Epithelial cell of proximal tubule (primary cell): ENCODE measurements at regions not wholly inside any gene's neighbourhood (a gene's known extent, or its start where the extent isn't known, plus 50 kb on each side); places are given as distances from the start of the nearest gene placed in this dataset.

Source experiments
- DNase-seq: peaks from one replicate; pipeline ENCODE4 v3.0.0-alpha.2; 2011; ENCODE audit warnings: low read depth
- H3K4me3 ChIP-seq: 2 replicates; pipeline ENCODE4 v1.5.1; 2011; ENCODE audit warnings: low read depth, mild to moderate bottlenecking, low read length
- TF ChIP-seq, protein P1 (sequence below): conservative IDR thresholded peaks from 2 replicates; pipeline ENCODE4 v1.5.1; 2012; ENCODE audit warnings: low read depth, mild to moderate bottlenecking, low read length

DNA sequence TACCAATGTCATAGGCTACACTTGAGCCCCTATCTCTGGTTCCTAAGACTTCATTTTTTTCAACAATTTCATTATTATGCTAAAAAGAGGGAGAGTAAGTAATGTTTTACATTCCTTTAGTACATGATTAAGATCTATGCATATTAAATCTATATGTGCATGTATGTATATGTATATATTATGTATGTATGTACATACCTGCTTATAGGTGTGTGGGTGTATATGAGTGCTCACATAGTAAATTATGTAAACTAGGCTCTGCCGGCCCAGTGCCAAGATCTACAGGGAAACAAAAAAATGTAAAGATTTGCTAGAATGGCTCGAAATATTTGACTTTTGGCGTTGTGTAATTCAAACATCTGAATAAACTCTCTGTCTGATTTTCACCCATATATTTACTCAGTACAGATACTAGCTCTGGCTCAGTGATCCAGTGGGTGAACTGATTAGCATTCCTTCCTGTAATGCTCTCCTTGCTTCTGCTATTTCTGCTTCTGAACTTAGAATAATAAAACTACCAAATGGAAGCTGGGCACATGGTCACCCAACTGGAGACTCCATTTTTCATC lies 113.1 kb upstream of the FGGY start:
- no peak for DNase-seq
- TF ChIP-seq, protein P1, sequence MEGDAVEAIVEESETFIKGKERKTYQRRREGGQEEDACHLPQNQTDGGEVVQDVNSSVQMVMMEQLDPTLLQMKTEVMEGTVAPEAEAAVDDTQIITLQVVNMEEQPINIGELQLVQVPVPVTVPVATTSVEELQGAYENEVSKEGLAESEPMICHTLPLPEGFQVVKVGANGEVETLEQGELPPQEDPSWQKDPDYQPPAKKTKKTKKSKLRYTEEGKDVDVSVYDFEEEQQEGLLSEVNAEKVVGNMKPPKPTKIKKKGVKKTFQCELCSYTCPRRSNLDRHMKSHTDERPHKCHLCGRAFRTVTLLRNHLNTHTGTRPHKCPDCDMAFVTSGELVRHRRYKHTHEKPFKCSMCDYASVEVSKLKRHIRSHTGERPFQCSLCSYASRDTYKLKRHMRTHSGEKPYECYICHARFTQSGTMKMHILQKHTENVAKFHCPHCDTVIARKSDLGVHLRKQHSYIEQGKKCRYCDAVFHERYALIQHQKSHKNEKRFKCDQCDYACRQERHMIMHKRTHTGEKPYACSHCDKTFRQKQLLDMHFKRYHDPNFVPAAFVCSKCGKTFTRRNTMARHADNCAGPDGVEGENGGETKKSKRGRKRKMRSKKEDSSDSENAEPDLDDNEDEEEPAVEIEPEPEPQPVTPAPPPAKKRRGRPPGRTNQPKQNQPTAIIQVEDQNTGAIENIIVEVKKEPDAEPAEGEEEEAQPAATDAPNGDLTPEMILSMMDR = no peak
- H3K4me3 ChIP-seq = no peak overlapping the region

DNA sequence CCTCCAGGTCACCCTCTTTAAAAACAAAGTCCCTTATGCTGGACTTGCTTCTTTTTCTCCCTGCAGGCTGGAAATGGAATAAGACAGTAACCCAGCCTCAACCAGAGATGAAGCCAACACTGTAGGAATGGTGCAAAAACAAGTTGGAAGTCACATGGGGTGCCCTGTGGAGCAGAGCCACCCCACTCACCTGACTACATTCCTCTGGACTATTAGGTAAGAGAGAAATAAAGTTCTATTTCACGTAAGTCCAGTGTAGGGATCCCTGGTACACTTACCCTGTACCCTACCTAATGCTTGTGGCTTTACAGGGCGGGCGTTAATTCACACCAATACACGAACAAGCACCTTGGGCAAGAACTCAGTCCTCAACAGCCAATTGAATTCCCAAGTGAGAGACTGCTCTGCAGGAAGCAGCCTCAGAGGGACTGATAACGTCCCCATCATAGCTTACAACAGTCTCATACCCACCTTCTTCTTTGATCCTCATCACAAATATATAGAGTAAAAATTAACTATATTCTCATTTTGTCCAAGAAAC lies 112.5 kb upstream of the FGGY start:
- no peak for DNase-seq
- TF ChIP-seq, protein P1 = no peak
- H3K4me3 ChIP-seq = no peak overlapping the region

DNA sequence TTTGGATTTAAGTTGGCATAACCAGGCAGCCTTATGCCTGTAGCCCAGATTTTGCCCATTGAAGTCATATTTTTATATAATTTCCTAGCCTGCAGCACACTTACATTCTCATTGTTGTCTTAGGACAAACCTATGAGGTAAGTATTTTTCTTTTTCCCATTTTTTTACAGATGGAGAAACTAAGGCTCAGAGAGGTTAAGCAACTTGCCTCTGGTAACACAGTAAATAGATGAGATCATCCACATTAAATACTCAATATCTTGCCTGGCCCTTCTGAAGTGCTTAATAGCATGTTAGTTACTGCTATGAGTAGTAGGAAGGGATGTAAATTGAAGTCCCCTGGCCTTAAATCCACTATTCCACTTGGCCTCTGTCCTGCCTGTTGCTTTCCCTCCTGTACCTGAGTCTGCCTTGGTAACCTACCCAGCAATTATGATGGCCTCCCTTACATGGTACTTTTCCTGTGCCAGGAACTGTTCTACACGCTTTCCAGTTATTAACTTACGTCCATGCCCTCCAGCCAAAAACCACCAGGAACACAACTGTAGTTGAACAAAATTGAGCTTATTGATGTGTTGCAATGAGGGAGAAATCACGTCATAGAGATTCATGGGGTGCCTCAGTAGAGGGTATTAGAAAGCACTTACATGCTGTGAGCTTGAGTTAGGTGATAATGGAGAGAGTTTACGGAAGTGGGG lies 111.6 kb upstream of the FGGY start:
- TF ChIP-seq, protein P1 = no peak
- DNase-seq = no peak
- H3K4me3 ChIP-seq = no peak overlapping the region

DNA sequence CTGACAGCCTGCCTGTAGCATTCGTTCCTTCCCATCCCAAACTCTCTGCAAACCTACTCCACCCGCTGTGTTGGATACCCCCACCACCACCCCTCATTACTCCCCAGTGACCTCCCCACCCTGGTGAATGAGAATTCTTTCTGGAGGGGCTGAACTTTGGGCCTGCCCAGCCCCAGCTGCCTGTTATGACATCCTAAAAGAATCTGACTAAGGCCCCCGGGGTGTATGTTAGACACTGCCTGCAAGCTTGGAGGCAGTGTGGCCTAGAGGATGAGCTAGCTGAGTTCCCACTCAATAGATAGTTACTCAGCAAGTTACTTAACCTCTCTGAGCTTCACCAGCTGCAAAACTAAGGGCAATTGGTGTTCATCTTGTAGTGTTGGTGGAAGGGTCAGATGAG lies 110.2 kb upstream of the FGGY start:
- TF ChIP-seq, protein P1 = no peak
- no peak for DNase-seq
- no peak overlapping the region for H3K4me3 ChIP-seq

DNA sequence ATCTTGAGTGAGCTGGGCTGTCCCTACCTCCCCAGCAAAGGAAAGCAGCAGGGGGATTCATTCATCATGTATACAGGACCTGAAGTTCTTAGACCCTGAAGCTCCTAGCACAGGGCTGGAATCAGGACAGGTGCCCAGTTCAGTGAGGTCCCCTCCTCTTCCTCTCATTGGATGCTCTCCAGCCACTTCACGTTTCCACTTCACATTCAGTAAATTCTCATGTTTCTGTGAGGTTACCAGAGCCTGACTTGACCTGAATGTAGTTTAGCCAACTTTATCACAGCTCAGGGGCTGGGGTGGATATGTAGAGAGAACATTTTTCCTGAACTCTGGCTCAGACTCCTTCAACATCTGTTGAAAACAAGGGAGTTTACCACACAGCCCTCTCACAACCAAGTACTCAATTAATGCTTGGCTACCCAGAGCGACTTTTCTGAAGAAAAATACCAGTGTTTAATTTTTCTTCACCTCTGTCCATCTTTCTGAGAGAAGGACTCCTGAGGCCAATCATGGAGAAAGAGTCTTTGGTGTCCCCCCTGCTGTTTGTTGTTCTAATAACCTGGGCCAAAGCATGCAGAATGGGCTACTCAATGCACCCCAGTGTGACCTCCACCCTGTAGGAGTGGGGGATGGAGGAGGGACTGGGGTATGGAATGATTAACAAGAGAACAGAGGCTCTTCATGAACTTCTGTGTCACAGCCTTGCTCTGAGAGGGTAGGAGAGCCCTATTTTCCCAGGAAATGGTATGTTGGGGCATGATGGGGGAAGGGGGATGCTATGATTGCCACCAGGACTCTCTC lies 108.3 kb upstream of the FGGY start:
- TF ChIP-seq, protein P1 = no peak
- H3K4me3 ChIP-seq = no peak overlapping the region
- DNase-seq = no peak

DNA sequence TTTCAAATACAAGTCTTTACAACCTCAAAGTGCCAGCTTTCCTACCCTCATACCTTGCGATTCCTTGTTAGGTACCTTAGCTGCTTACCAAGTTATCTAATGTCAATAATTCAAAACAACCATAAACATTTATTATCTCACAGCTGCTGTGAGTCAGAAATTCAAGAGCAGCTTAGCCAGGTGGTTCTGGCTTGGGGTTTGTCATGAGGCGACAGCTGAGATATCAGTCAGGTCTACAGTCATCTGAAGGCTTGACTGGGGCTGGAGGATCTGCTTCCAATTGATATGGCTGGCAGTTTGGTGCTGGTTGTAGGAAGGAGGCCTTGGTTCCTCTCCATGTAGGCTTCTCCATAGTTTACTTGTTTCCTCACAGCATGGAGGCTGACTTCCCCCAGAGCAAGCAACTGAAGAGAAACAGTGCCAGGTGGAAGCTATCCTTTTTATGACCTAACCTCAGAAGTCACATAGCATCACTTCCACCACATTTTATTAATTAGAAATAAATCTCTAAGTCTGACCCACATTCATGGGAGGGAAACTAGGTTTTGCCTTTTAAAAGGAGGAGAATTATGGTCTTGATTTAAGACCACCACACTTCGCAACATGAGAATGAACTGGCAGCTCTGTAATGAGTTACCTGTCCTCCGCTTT lies 103.3 kb upstream of the FGGY start:
- no peak overlapping the region for H3K4me3 ChIP-seq
- no peak for DNase-seq
- TF ChIP-seq, protein P1 = no peak
